ENCODE measurements at regions not wholly inside any gene's neighbourhood (a gene's known extent, or its start where the extent isn't known, plus 50 kb on each side); places are given as distances from the start of the nearest gene placed in this dataset.

DNA sequence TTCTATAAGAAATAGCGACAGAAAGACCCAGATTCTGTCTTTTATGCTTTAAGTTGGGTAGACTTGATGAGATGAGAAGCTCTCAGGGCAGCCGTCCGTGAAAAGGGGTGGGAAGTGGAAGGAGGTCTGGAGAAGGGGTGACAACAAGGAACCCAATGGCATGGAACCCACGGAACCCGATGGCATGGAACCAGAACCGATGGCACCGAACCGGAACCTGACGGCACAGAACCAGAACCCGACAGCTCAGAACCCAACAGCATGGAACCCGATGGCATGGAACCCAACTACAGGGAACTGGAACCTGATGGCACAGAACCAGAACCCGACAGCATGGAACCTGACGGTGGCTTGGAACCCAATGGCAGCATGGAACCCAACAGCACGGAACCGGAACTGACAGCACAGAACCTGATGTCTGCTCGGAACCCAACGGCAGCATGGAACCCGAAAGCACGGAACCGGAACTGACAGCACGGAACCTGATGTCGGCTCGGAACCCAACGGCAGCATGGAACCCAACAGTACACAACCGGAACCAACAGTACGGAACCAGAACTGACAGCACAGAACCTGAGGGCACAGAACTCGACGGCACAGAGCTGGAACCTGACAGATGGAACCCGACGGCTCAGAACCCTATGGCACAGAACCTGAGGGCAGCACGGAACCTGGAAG is 155.2 kb downstream of the TMEM18 start:
- TF ChIP-seq CTCF (IDR thresholded peaks at IDR 0.05): no peak
- no peak for TF ChIP-seq POLR2A (IDR thresholded peaks at IDR 0.05)
